GM19025 (cell line): ENCODE measurements at regions not wholly inside any gene's neighbourhood (a gene's known extent, or its start where the extent isn't known, plus 50 kb on each side); places are given as distances from the start of the nearest gene placed in this dataset.
A peak's percentile ranks its signal among the peaks of the same experiment; 100 is the strongest.
"Not testable (repeated sequence)": the region's sequence is repeated elsewhere in the genome, so short reads cannot be mapped to it uniquely, and the experiment has no call there.

ENCODE experiments used
- ATAC-seq: cut with Tn5 transposase; IDR thresholded peaks from one replicate; pipeline ENCODE4 v1.9.1; 2021; ENCODE audit warnings: mild to moderate bottlenecking, low read depth, moderate library complexity; ENCODE audit not compliant: unreplicated experiment

- no peak for ATAC-seq
Measured at GRCh38 chr15:60251300-60252070, 146.3 kb downstream of the ANXA2 start.

- ATAC-seq = no peak
Measured at GRCh38 chr15:60254416-60254815, 143.4 kb downstream of the ANXA2 start.

- peak; percentile 89 for ATAC-seq
Measured at GRCh38 chr15:60255390-60255789, 142.4 kb downstream of the ANXA2 start.

GRCh38 chr15:60257591-60258159 lies 140.1 kb downstream of the ANXA2 start:
- ATAC-seq = no peak

GRCh38 chr15:60259469-60259868 lies 138.3 kb downstream of the ANXA2 start:
- no peak for ATAC-seq

- no peak for ATAC-seq
Measured at GRCh38 chr15:60264088-60264487, 133.7 kb downstream of the ANXA2 start.

- no peak for ATAC-seq
Measured at GRCh38 chr15:60264566-60264965, 133.2 kb downstream of the ANXA2 start.

GRCh38 chr15:60265057-60265456 lies 132.7 kb downstream of the ANXA2 start:
- no peak for ATAC-seq

- ATAC-seq = no peak
Measured at GRCh38 chr15:60272623-60273022, 125.2 kb downstream of the ANXA2 start.

- ATAC-seq = no peak
Measured at GRCh38 chr15:60275624-60276023, 122.2 kb downstream of the ANXA2 start.

- ATAC-seq = no peak
Measured at GRCh38 chr15:60278879-60279278, 118.9 kb downstream of the ANXA2 start.

- no peak for ATAC-seq
Measured at GRCh38 chr15:60280259-60280658, 117.5 kb downstream of the ANXA2 start.

- ATAC-seq = no peak
Measured at GRCh38 chr15:60283936-60284335, 113.8 kb downstream of the ANXA2 start.

GRCh38 chr15:60295901-60296300 lies 101.9 kb downstream of the ANXA2 start:
- not testable (repeated sequence) for ATAC-seq

GRCh38 chr15:60297047-60297446 lies 100.7 kb downstream of the ANXA2 start:
- no peak for ATAC-seq
